Activated B cell treated with CpG ODN at 0.5 μM for 24 hours (primary cell): ENCODE measurements at regions not wholly inside any gene's neighbourhood (a gene's known extent, or its start where the extent isn't known, plus 50 kb on each side); places are given as distances from the start of the nearest gene placed in this dataset.
A peak's percentile ranks its signal among the peaks of the same experiment; 100 is the strongest.

Experiments
- ATAC-seq: fragments of 200-7000 bp; cut with Tn5 transposase; one replicate; pipeline ENCODE4 v1.10.0; 2021; ENCODE audit warnings: low read depth, mild to moderate bottlenecking, moderate library complexity
- CTCF ChIA-PET: fragments of 350-600 bp; sonication (Branson Sonifier 250); formaldehyde crosslinking; loops from one replicate; lab custom pipeline; 2021; ENCODE audit warnings: antibody characterized with exemption; lab: Charles Lee
- POLR2A ChIA-PET: fragments of 350-600 bp; sonication (Branson Sonifier 250); formaldehyde crosslinking; loops from one replicate; lab custom pipeline; 2021; ENCODE audit warnings: antibody characterized with exemption; lab: Charles Lee
- DNase-seq: peaks from one replicate; pipeline ENCODE4 v3.0.0; 2022
- H3K27ac Mint-ChIP-seq: one replicate; pipeline ENCODE4 v1.8.0; 2020; ENCODE audit warnings: mixed read lengths
- H3K27me3 Mint-ChIP-seq: one replicate; pipeline ENCODE4 v1.8.0; 2021; ENCODE audit warnings: mixed read lengths
- H3K36me3 Mint-ChIP-seq: one replicate; pipeline ENCODE4 v1.8.0; 2021; ENCODE audit warnings: low read depth, mixed read lengths
- H3K4me1 Mint-ChIP-seq: one replicate; pipeline ENCODE4 v1.8.0; 2021; ENCODE audit warnings: mixed read lengths
- H3K4me3 Mint-ChIP-seq: one replicate; pipeline ENCODE4 v1.8.0; 2020; ENCODE audit warnings: mild to moderate bottlenecking, mixed read lengths
- H3K9me3 Mint-ChIP-seq: one replicate; pipeline ENCODE4 v1.8.0; 2020; ENCODE audit warnings: mixed read lengths
- intact Hi-C: fragments of 100-400 bp; cut with micrococcal nuclease; formaldehyde crosslinking; loops from one replicate; pipeline ENCODE4 v1.15.1; 2024
- TF ChIP-seq, protein P1 (sequence below): fragments of 200-600 bp; IDR thresholded peaks from one replicate; pipeline ENCODE4 v1.8.0; 2022; ENCODE audit warnings: antibody characterized with exemption, mild to moderate bottlenecking

DNA sequence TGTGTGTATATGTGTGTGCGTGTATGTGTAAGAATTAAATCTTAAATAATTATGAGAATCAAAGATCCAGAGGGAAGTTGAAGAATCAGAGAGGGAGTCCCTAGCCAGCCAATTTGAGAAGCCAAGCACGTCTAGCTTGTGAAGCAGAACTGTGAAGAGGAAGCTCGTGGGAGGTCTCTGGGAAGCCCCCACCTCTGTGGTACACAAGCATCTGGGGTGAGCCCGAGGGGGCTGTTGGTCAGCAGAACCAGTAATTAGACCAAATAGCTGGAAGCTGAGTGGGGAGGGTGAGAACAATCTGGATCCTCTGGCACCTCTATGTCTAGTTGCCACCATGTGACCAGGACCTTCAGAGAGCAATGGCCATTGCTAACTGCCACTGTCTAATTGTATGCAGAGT lies 162.7 kb upstream of the ADRA1D start:
- intact Hi-C loops: no loop called here
- ChIA-PET POLR2A (interaction anchor here (0.6 kb wide), 1 partner anchor 8 kb away, joined by 4 read pairs; no protein-coding TSS in a partner anchor), CTCF (no interaction called here)
- peak overlapping the region; percentile 13 for H3K27ac Mint-ChIP-seq
- H3K4me3 Mint-ChIP-seq: no peak overlapping the region
- peaks cover 3% of the 10 kb centered on the region for H3K27me3 Mint-ChIP-seq
- peaks cover 12% of the 10 kb centered on the region for H3K4me1 Mint-ChIP-seq
- H3K9me3 Mint-ChIP-seq: no peaks in the 10 kb centered on the region
- no peaks in the 10 kb centered on the region for H3K36me3 Mint-ChIP-seq
- no peak for DNase-seq
- ATAC-seq: no peak
- TF ChIP-seq, protein P1, sequence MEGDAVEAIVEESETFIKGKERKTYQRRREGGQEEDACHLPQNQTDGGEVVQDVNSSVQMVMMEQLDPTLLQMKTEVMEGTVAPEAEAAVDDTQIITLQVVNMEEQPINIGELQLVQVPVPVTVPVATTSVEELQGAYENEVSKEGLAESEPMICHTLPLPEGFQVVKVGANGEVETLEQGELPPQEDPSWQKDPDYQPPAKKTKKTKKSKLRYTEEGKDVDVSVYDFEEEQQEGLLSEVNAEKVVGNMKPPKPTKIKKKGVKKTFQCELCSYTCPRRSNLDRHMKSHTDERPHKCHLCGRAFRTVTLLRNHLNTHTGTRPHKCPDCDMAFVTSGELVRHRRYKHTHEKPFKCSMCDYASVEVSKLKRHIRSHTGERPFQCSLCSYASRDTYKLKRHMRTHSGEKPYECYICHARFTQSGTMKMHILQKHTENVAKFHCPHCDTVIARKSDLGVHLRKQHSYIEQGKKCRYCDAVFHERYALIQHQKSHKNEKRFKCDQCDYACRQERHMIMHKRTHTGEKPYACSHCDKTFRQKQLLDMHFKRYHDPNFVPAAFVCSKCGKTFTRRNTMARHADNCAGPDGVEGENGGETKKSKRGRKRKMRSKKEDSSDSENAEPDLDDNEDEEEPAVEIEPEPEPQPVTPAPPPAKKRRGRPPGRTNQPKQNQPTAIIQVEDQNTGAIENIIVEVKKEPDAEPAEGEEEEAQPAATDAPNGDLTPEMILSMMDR: no peak

DNA sequence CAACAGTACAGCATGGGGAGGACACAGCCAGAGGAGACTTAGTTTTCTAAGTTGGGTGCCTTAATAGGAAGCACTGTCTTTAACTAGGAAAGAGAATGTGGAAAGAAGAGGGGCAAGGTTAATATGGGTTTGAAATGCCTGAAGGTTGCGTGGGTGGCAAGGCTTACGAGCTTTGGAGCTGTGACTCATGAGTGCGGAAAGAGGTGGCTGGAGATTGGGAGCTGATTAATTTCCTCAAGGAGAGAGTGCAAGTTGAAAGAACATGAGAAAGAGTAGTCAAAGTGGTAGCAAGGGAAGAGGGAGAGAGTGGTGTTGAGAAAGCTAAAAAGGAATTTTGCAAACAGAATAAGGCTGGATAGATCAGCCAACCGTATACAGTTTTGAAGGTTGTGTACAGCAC lies 157.5 kb upstream of the ADRA1D start:
- Mint-ChIP-seq H3K27me3 (peaks cover 10% of the 10 kb centered on the region), H3K36me3 (no peaks in the 10 kb centered on the region), H3K9me3 (no peaks in the 10 kb centered on the region), H3K4me1 (peaks cover 3% of the 10 kb centered on the region), H3K4me3 (no peak overlapping the region), H3K27ac (no peak overlapping the region)
- DNase-seq: no peak
- CTCF ChIA-PET: no interaction called here
- intact Hi-C loops: loop anchor here (5.0 kb wide), 1 partner anchor 51 kb away; no protein-coding TSS in a partner anchor
- ATAC-seq: no peak
- POLR2A ChIA-PET: no interaction called here
- TF ChIP-seq, protein P1: no peak

DNA sequence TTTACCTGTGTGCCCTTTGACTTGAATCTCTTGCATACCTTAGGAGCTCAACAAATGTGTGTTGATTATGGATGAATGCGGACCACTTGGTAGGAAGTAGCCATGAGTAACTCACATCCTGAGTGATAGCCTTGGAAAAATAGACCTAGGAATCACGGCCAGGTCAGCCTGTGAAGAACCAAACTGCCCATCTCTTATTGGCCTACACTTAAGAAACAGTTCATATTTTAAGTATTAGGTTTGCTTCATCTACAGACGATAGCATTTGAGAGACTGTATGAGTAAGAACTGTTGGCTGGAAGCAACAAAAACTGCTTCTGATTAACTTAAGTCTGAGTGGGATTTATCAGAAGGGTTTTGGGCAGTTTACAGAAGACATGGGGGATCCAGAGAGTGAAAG lies 152.5 kb upstream of the ADRA1D start:
- DNase-seq (no peak), ATAC-seq (no peak)
- Mint-ChIP-seq H3K9me3 (peaks cover 13% of the 10 kb centered on the region), H3K4me1 (no peaks in the 10 kb centered on the region), H3K27me3 (peaks cover 17% of the 10 kb centered on the region), H3K27ac (no peak overlapping the region), H3K36me3 (no peaks in the 10 kb centered on the region), H3K4me3 (no peak overlapping the region)
- POLR2A ChIA-PET: no interaction called here
- CTCF ChIA-PET: no interaction called here
- TF ChIP-seq, protein P1: no peak
- intact Hi-C loops: no loop called here

DNA sequence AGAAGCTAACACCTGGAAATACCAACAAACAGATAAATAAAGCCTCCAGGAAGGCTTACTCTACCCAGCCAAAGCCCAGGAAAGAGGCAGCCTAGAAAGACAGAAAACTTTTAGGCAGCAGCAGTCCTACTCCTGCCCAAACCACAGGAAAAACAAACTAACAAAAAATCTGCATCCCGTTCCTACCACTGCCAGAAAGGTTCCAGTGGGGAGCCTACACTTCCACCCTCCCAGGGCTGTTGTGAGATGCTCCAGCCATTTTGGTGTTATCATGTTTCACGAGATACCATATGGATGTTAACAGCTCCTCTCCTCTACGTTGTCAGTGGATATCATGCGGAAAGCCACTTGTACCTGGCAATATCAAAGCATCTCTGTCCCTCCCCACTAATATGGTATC lies 135.9 kb upstream of the ADRA1D start:
- ATAC-seq (no peak), DNase-seq (no peak)
- Mint-ChIP-seq H3K4me1 (no peaks in the 10 kb centered on the region), H3K9me3 (peaks cover 8% of the 10 kb centered on the region), H3K27me3 (peaks cover 14% of the 10 kb centered on the region), H3K36me3 (no peaks in the 10 kb centered on the region), H3K4me3 (no peak overlapping the region), H3K27ac (no peak overlapping the region)
- intact Hi-C loops: no loop called here
- TF ChIP-seq, protein P1: no peak
- POLR2A ChIA-PET: no interaction called here
- CTCF ChIA-PET: no interaction called here

DNA sequence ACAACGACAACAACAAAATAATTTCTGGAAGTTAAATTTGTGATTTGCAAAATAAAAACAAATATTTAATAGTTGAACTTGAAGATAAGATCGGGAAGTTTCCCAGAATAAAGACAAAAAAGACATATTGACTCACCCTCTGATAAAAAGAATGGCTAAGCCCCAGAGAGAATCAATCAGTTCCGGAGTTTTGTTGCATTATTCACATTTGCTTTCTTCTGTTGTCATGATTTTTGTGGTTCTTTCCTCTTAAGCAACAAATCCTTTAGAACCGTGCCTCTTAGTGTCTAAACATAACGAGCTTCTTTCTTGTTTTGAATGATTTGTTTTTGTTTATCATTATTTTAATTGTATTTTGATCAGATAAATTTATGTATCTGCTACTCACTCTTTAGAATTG lies 134.9 kb upstream of the ADRA1D start:
- CTCF ChIA-PET: no interaction called here
- no peak for ATAC-seq
- Mint-ChIP-seq H3K9me3 (peaks cover 8% of the 10 kb centered on the region), H3K36me3 (no peaks in the 10 kb centered on the region), H3K27me3 (peaks cover 14% of the 10 kb centered on the region), H3K4me1 (no peaks in the 10 kb centered on the region), H3K4me3 (no peak overlapping the region), H3K27ac (no peak overlapping the region)
- no peak for DNase-seq
- POLR2A ChIA-PET: no interaction called here
- intact Hi-C loops: no loop called here
- TF ChIP-seq, protein P1: no peak
